HG02885 (cell line): ENCODE measurements at regions not wholly inside any gene's neighbourhood (a gene's known extent, or its start where the extent isn't known, plus 50 kb on each side); places are given as distances from the start of the nearest gene placed in this dataset.
"Not testable (repeated sequence)": the region's sequence is repeated elsewhere in the genome, so short reads cannot be mapped to it uniquely, and the experiment has no call there.

ENCODE experiments used
- ATAC-seq: cut with Tn5 transposase; IDR thresholded peaks from one replicate; pipeline ENCODE4 v1.9.1; 2021; ENCODE audit warnings: mild to moderate bottlenecking; ENCODE audit not compliant: unreplicated experiment, poor library complexity

DNA sequence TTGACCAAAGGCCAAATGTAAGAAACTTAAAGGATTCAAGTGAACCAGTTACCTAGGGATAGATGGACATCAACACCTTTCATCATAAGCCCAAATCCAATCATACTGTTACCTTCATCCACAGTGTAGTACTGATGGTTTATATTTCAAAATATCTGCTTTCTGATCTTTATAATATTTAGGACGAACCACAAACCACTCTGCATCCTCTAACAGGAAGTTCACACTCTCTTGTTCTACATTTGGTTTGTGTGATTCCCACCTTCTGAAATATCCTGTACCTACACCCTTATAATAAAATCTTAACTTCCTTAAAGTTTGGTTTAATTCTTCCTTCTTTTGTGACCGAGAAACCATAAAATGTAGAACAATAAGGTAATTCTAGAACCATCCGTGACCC is 535.7 kb upstream of the CHAC2 start:
- no peak for ATAC-seq

DNA sequence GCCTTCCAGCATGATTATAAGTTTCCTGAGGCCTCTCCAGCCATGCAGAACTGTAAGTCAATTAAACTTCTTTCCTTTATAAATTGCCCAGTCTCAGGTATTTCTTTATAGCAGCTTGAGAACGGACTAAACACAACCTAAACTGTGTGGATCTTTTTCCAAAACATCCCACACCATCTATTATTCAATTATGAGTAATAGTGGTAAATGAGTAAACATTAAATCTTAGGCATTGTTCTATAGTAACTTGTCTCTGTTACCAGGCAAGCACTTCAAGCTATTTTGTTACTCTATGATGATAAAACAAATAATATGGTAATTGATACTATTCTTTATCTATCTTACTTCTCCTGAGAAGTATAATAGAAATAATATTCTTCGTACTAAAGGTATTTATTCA is 536.9 kb upstream of the CHAC2 start:
- no peak for ATAC-seq

DNA sequence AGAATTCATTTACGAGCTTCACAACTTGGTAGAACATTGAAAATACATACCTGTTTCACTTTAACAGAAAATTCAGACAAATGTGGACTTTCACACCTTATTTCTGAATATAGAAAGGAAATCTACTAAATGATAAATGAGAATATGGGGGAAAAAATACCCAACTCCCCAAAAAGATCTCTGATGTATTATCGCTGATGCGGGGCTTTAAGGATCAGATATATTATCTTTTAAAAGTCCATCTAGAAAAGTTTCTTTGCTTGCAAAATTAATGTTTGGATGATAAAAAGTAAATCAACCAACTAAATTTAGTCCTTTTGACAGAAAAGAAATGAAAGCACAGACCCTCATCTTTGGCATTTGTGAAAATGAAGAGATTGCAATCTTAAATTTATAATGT is 540.1 kb upstream of the CHAC2 start:
- no peak for ATAC-seq

DNA sequence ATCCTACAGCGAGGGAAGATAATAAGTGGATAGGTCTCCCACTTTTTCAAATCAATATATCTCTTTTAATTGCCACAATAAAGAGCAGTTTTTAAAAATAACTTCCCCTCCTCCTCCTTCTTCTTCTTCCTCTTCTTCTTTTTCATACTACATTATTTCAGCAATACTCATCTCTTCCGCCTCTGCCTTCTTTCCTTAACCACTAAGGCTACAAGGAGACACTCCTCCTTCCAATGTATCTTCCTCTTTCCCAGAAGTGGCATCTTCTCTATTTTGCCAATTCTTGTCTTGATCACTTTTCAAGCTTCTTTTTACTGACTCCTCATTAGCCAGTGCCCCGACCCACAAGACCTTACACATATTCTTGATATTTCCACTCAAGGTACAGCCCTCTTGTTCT is 546.6 kb upstream of the CHAC2 start:
- no peak for ATAC-seq

DNA sequence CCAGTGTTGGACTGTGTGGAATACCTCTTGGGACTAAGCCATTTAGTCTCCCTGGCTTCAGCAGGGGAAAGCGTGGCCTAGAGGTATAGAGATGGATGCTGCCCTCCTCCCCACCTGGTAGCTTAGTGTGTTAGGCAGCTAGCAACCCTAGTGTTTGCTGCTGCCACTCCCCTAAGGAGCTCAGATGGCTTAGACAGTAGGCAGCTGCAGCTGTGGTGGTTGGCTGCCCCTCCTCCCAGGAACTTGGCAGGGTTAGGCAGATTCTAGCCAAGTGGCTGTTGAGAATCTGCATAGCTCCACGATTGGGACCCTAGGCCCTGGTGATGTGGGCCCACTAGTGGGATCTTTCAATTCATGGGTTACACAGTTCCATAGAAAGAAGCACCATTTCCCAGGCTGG is 550.4 kb upstream of the CHAC2 start:
- ATAC-seq: no peak

DNA sequence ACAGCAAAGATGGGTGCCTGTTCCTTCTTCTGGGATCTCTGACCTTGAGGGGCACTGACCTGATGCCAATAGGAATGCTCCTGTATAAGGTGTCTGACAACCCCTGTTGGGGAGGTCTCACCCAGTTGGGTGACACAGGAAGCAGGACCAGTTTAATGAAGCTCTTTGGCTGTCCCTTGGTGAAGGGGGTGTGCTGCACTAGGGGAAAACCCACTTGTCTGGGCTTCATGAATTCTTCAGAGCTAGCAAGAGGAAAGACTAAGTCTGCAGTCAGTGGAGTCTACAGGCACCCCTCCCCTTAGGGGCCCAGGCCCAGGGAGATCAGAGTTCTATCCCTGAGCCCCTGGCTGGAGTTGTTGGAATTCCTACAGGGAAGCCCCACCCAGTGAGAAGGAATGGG is 550.8 kb upstream of the CHAC2 start:
- no peak for ATAC-seq

- ATAC-seq: no peak
Measured at GRCh38 chr2:53212576-53212975, 555.0 kb upstream of the CHAC2 start.

DNA sequence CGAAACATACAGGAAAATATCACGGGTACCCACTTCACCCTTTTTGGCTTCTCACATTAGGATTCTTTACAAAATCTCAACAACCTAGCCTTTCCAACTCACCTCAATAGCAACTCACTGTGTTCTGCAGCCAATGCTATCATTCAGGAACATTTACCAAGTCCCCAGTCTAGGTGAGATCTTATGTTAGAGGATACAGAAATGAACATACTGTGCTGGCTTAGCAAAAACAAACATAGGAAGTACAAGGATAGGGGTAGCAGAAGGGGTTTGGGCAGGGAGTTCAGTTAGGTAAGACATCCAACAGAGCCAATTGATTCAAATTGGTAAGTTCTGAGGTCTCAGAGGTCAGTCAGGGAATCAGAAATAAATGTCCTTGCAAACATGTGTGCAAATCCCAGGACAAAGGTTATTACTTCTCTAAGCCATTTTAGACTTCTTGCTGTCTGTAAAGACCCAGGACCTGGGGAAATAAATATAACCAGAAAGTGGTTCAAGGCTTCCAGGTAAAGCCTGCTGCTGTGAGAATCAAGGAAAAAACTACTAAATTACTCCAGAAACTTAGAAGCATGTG is 556.3 kb upstream of the CHAC2 start:
- no peak for ATAC-seq

DNA sequence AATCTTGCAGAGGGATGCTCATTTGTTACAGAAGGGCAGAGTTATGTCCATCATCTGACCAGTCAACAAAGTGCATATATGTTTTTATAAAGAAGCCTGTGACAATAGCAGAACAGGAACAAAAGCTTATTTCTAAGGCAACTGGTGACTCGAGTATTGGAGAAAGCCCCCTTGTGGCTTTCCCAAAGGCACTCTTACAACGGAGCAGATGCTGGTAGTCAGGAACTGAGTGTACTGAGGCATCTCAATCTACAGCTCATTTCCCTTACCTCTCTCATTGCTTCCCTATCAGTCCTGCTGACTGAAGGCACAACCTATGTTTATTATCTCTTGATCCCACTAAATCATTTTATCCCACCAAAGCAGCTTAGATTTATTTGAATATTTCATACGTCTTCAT is 557.1 kb upstream of the CHAC2 start:
- no peak for ATAC-seq

GRCh38 chr2:53209679-53210458 is 557.7 kb upstream of the CHAC2 start:
- no peak for ATAC-seq

GRCh38 chr2:53208815-53209214 is 558.8 kb upstream of the CHAC2 start:
- ATAC-seq: no peak

- not testable (repeated sequence) for ATAC-seq
Measured at GRCh38 chr2:53206226-53206625, 561.4 kb upstream of the CHAC2 start.

DNA sequence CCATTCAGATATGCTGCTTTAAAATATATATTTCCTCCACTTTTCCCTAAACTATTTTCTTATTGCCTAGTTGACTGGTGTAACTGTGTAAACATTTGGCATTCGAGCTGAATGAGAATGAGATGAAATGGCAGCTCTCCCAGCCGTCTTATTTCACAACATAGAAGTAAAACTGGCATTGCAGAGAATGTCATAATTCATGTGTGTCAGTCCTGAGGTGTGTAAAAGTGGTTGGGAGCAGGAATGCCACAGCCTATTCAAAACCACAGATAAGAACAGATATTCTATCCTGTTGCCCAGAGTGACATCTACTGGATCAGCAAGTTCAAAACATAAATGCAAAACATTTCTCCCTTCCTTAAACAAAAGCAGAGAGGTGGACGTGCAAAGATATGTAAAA is 565.5 kb upstream of the CHAC2 start:
- ATAC-seq: no peak

GRCh38 chr2:53200072-53200471 is 567.5 kb upstream of the CHAC2 start:
- ATAC-seq: no peak

DNA sequence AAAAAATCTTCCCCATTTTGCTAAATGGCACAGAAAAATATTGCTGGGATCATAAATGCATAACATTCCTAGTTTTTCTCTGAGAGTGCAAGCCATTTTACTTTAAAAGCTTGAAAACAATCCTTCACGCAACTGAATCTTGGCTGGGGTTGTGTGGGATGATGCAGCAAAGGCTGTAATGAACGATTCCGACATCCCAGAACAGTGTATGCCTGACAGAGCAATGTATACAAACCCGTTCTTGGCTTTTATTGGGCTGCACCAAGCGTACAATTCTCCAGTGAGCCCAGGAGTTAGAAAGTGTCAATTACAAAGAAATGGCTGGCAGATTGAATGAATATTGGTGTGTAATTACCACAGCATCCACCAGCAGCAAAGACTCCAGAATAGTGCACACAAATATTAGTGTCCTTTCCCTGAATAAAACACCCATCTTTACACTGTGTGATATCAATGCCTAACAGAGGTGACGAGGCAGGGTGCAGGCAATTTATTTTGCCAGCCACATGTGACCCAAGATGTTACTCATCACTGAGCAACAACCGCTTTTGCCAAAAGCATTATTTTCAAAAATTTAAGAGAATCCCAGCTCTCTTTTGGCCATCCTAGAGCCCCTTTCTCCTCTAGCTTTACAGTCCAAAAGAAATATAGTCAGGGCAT is 578.6 kb upstream of the CHAC2 start:
- no peak for ATAC-seq

- ATAC-seq: no peak
Measured at GRCh38 chr2:53183581-53183980, 584.0 kb upstream of the CHAC2 start.

DNA sequence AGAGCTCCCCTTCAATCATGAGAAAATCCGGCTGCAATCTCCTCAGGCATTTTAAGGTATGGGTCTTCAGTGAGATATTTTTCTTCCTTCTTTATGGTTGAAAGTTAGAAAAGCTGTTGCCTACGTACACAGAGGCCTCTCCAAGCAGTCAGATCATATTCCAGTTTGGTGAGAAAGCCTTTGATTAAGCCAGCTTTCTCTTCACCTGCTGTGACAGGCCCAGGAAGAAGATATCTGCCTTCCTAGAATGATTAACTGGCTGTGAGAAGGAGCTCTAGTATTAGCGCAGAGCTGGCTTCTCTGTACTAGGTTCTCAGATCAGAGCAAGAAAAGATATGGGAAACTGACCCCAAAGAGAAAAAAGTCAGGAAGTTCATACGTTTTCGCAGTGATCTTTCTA is 585.0 kb upstream of the CHAC2 start:
- ATAC-seq: no peak

DNA sequence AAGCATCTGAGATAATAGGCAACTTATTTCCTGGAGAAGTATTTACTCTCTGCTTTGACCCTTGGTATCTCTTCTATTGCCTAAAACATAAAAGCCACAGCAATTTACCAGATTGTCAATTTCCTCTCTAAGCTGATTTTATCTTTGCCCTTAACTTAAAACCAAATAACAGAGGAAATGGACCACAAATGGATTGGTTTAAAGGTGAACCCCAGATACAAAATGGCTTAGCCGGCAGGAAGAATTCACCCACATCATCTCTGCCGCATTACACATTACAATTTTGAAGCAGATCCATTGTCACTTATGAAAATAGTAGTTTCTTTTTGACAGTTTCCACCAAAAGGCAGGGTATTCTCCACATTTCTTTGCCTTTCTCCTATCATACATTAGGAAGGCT is 585.8 kb upstream of the CHAC2 start:
- ATAC-seq: no peak

DNA sequence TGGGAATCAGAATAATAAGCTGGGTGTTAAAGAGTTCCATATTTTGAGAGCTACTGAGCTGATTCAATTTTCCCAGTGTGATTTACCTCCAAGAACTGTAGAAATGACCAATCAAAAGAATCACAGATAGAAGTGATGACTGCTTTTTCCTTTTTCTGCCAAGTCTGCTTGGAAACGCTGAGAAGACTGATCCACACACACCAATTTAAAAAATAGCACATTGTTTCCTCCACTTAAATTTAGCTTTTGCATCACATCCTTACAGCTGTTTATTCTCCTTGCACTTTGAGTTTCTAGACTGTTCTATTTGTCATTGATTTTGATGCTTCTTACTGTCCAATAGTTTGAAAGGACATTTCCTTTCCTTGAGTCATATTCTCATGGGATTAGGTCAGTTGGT is 590.3 kb upstream of the CHAC2 start:
- no peak for ATAC-seq

- no peak for ATAC-seq
Measured at GRCh38 chr2:53174539-53174938, 593.1 kb upstream of the CHAC2 start.

- no peak for ATAC-seq
Measured at GRCh38 chr2:53173698-53174455, 593.7 kb upstream of the CHAC2 start.
